NK-92 (cell line): ENCODE measurements at regions not wholly inside any gene's neighbourhood (a gene's known extent, or its start where the extent isn't known, plus 50 kb on each side); places are given as distances from the start of the nearest gene placed in this dataset.

Source experiments
- DNase-seq: peaks from one replicate; lab custom pipeline; 2025; ENCODE audit not compliant: unreplicated experiment; lab: John Stamatoyannopoulos, UW

- no peak for DNase-seq
Measured at GRCh38 chr4:117783716-117784115, 250.6 kb upstream of the NDST3 start.

DNA sequence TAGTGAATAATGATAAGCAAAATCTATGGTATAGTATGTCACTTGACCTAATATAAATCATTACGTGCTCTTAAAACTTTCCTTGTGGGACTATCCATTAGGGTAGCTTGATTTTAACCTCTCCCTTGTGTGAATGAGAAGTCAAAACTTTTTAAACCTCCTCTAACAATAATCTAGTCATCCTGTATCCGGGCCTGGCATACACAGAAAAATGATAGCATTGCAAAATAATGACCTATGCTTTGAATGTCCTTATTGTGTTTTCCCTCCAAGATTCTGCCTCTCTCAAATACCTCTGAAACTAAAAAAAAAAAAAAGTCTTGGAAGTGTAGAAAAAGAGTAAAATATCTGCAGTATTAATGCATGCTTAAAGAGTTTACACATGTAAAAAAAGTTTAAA is 250.0 kb upstream of the NDST3 start:
- no peak for DNase-seq

- no peak for DNase-seq
Measured at GRCh38 chr4:117786566-117786965, 247.7 kb upstream of the NDST3 start.

- no peak for DNase-seq
Measured at GRCh38 chr4:117793845-117794480, 240.3 kb upstream of the NDST3 start.

- DNase-seq: no peak
Measured at GRCh38 chr4:117796677-117797076, 237.6 kb upstream of the NDST3 start.

GRCh38 chr4:117800636-117801035 is 233.7 kb upstream of the NDST3 start:
- no peak for DNase-seq

DNA sequence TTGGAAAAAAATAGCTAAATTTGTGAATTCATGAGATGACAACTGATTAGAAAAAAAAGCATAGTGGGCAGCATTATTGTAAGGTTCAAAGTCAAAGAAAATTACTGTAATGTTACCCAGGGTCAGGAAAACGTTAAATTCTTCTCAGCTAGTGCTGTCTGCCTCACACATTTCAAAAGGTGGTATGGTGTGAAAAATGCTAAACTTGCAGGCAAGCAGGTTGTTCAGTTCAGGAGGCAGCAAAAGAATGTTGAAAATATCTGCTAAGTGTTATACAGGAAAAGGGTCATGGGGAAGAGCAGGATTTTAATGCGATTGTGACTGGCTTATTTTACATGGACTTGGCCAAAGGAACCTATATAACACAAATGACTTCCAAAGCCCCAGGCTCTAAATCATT is 232.5 kb upstream of the NDST3 start:
- no peak for DNase-seq

DNA sequence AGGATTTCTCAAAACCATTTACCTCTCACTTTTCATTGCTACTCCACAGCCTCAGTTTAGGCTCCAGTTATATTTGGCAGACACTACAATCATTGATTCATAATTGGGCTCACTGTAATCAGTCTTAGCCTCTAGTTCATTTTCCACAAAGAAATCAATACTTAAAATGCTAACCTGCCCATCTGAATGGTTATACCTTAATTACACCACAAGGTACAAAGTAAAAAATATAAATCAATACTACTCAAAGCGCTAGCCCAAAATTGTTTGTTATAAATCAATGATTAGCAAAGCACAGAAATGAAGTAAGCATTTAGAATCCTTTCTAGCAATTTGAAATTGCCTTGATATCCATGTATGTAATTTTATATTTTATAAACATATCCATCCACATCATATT is 222.6 kb upstream of the NDST3 start:
- no peak for DNase-seq

DNA sequence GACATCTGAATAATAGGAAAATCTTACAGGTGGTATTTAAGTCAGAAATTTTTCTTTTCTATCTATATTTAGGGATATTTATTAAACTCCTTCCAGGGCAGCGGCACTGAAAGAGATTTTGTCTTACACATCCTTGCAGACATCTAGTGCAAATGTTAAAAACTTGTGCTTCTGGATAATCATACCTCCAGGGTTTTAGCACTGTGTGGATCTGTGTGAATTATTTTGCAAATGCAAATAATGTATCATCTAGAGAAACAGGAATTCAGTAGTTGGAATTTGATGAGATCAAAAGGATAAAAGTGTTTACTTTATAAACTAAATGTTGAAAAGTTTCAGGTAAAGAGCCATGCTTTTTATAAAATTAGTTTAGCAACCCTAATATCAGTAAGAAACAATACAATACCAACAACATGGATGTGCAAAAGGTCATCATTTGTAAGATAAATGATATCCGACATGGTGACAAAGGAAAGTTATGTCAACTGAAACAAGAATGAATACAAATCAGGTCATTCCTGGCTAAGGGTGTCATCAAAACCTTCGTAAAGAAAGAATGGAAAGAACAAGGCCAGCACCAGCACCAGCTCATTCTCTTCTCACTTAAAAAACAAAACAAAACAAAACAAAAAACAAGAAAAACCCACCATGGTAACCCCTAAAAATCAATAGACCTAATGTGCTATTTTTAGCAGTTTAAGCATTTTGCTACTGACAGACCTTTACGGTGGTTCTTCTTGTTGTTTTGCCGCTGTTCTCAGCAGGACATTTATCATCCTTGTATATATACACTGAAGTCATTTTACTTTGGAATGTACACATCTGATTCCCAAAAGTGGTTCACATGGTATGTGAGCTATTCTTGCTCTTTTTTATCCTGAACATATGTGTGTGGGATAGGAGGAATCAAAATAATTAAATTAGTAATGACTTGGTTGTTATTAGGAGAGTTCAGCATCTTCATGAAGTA is 219.7 kb upstream of the NDST3 start:
- no peak for DNase-seq

DNA sequence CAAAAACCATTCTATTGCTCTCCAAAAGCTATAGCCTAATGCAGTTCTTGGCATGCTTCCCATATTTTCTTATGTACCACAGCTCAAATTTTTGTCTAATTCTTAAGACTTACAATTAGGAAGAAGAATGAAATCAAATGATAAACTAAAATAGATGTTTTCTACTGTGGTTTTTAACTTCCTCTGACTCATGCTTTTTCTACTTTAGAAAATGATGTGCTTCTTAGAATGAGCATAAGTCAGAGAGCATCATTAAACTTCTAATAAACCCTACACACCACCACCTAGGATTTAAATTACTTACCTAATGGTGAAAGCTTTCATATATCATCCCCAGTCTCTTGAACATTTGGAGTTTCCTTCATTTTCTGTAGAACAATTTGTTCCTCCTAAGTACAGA is 217.0 kb upstream of the NDST3 start:
- DNase-seq: no peak

DNA sequence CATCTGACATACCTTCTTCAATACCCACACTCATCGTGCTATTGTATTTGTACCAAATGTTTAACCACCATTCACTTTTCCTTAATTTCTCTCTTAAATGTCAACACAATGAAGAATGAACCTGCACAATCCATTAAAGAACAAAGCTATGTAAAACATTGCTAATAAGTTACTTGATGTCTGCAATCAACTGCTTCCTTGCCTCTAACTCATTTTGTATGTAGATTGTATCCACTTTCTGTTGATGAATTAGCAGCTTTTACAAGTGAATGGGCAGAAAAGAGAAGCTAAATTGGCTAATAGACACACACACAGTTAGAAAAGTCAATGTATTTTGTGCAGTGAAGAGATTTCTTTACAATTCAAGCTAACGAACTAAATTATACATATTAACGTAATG is 212.5 kb upstream of the NDST3 start:
- no peak for DNase-seq

- no peak for DNase-seq
Measured at GRCh38 chr4:117823388-117823787, 210.9 kb upstream of the NDST3 start.

DNA sequence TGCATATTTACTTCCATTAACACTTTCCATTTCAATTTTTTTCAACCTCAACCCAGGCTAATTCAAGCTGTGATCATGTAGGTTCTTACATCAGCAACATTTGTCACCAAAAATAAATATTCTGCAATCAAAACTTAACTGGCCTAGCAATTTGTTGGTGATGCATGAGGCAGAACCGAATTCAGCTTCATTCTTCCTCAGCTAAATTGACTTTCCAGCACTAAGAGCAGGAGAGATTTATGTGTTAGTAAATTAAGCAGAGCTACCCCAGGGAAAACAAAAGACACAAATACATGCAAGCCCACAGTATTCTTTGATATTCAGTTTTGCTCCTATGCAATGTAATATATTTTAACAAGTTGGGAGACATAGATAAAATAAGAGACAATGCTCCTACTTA is 208.7 kb upstream of the NDST3 start:
- no peak for DNase-seq

- no peak for DNase-seq
Measured at GRCh38 chr4:117831060-117831683, 203.1 kb upstream of the NDST3 start.

DNA sequence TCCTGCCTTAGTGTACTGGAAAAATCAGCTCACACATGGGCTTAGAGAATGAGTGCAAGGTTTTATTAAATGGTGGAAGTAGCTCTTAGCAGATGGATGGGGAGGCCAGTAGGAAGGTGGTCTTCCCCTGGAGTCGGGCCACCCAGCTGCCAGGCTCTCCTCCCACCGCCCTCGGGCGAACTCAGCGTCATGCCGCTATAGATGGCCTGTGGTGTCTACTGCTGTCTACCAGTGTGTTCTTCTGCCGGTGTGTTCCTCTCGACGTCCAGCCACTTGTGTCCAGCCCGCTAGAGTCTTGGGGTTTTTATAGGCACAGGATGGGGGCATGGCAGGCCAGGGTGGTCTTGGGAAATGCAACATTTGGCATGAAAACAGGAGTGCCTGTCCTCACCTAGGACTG is 198.7 kb upstream of the NDST3 start:
- no peak for DNase-seq

GRCh38 chr4:117844594-117844993 is 189.7 kb upstream of the NDST3 start:
- DNase-seq: no peak

- DNase-seq: no peak
Measured at GRCh38 chr4:117845270-117845669, 189.0 kb upstream of the NDST3 start.

GRCh38 chr4:117847849-117848248 is 186.4 kb upstream of the NDST3 start:
- no peak for DNase-seq

GRCh38 chr4:117868201-117868600 is 166.1 kb upstream of the NDST3 start:
- DNase-seq: no peak

- no peak for DNase-seq
Measured at GRCh38 chr4:117873779-117874178, 160.5 kb upstream of the NDST3 start.

DNA sequence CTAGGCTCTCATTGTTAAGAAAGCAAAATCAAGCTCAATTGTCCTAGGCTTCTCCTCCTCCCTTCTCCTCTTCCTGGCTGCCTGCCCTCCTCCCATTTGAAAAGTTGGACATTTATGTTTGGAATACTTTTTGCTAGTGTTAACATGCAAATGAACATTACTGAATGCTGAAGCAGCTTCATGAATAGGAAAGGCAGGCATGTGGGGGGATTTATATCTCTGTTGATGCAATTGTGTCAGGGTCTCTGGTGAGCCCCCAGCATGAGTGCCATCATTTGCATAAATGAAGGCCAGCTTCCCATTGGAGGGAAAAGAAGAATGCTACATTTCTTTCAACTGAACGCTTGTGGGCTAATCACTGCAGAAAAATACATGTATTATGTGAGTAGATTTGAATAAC is 160.1 kb upstream of the NDST3 start:
- DNase-seq: no peak

DNA sequence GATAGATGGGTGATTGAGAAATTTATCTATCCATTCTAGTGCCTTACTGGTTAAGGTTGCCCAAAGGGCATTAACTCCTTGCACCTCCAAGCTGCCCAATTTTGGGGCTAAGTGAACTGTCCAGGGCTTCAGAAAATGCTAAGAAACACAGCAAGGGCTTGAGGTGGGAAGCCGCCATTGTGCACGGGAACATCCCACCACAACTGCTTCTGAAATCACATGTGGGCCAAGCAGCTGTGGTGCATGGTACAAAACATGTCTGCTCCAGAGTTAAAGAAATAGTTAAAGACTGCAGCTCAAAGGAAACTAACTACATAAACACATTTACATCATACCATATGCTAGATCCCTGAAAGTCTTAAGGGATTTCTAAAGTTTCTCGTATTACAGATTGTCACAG is 144.3 kb upstream of the NDST3 start:
- no peak for DNase-seq
